K562 (cell line): ENCODE measurements at regions not wholly inside any gene's neighbourhood (a gene's known extent, or its start where the extent isn't known, plus 50 kb on each side); places are given as distances from the start of the nearest gene placed in this dataset.

Experiments used
- ATAC-seq: fragments of 200-7000 bp; cut with Tn5 transposase; 3 replicates; pipeline ENCODE4 v1.9.1; 2020; ENCODE audit warnings: moderate library complexity
- BruUV-seq: library from RNA; stranded (reverse); fragments of 400-500 nt; replicated peaks from 2 replicates; lab custom pipeline; 2021; lab: Mats Ljungman, UMichigan
- CTCF ChIA-PET: fragments of 300-600 bp; formaldehyde crosslinking; extraction: SDS; loops from one replicate; lab custom pipeline; 2021; ENCODE audit warnings: low intra/inter-chr PET ratio; lab: Yijun Ruan, JAX
- POLR2A ChIA-PET: fragments of 300-600, 350-650 bp; sonication (Branson Sonifier 250); formaldehyde crosslinking; extraction: SDS; loops from one replicate; lab custom pipeline; 2021; ENCODE audit warnings: antibody characterized with exemption, inconsistent platforms; lab: Yijun Ruan, JAX
- DNase-seq, 4 experiments: peaks; one replicate each; pipeline versions ENCODE4 v3.0.0 to v3.0.0-alpha.2; 2011 to 2018; ENCODE audit warnings: low spot score in 3 of 4, mixed read lengths in 3 of 4; ENCODE audit errors: extremely low read depth in 1 of 4
- FAIRE-seq: peaks from 2 replicates; lab custom pipeline; 2011; peaks lifted over from hg19 to GRCh38; lab: Jason Lieb, UNC
- H2AFZ ChIP-seq: 2 replicates; pipeline ENCODE4 v1.6.0; 2011; ENCODE audit warnings: low read depth, low read length, control low read depth, inconsistent platforms
- H3K27ac ChIP-seq: fragments of 200-600 bp; 3 replicates; pipeline ENCODE4 v1.8.0; 2011; ENCODE audit warnings: low read depth, mild to moderate bottlenecking, control low read depth, inconsistent platforms, low read length, moderate library complexity, mixed read lengths; ENCODE audit errors: extremely low read depth
- H3K27me3 ChIP-seq, 2 experiments: fragments of 300-600 bp in 1 of 2; 2 replicates in 1 of 2; 3 replicates in 1 of 2; pipeline versions ENCODE4 v1.6.0 to v1.8.0; 2011; ENCODE audit warnings: inconsistent platforms in 2 of 2, low read length in 2 of 2, mild to moderate bottlenecking in 1 of 2, mixed read lengths in 1 of 2, moderate library complexity in 1 of 2; ENCODE audit not compliant: control insufficient read depth in 2 of 2, insufficient read depth in 2 of 2
- H3K36me3 ChIP-seq: fragments of 300-600 bp; 3 replicates; pipeline ENCODE4 v1.8.0; 2011; ENCODE audit warnings: mild to moderate bottlenecking, low read length, inconsistent platforms; ENCODE audit not compliant: control insufficient read depth, insufficient read depth
- H3K4me1 ChIP-seq, 2 experiments: fragments of 200-600 bp in 1 of 2; replicated peaks in 1 of 2; 2 replicates in 1 of 2; 3 replicates in 1 of 2; pipeline versions ENCODE4 v1.5.1 to v1.8.0; 2011; ENCODE audit warnings: inconsistent platforms in 2 of 2, low read length in 2 of 2, mild to moderate bottlenecking in 1 of 2, mixed read lengths in 1 of 2, moderate library complexity in 1 of 2; ENCODE audit not compliant: control insufficient read depth in 2 of 2, insufficient read depth in 2 of 2
- H3K4me2 ChIP-seq: 2 replicates; pipeline ENCODE4 v1.6.1; 2011; ENCODE audit warnings: low read length, control low read depth, inconsistent platforms, mixed read lengths; ENCODE audit not compliant: insufficient read depth
- H3K4me3 ChIP-seq: fragments of 200-600 bp; sonication (generic), shearing (Covaris generic); 2 replicates; pipeline ENCODE4 v1.5.1; 2016; ENCODE audit warnings: control low read depth, inconsistent platforms
- H3K79me2 ChIP-seq: fragments of 200-600 bp; 3 replicates; pipeline ENCODE4 v1.8.0; 2011; ENCODE audit warnings: low read length, inconsistent platforms; ENCODE audit not compliant: control insufficient read depth, insufficient read depth
- H3K9ac ChIP-seq, 2 experiments: 2 replicates each; pipeline versions ENCODE4 v1.6.0 to v1.6.1; 2011; ENCODE audit warnings: low read depth in 2 of 2, low read length in 2 of 2, control low read depth in 1 of 2, inconsistent platforms in 1 of 2, mild to moderate bottlenecking in 1 of 2, mixed read lengths in 1 of 2; ENCODE audit not compliant: insufficient read depth in 1 of 2
- H3K9me1 ChIP-seq: one replicate; pipeline ENCODE4 v1.6.0; 2011; ENCODE audit warnings: inconsistent platforms, mild to moderate bottlenecking, low read length, moderate library complexity; ENCODE audit not compliant: control insufficient read depth, insufficient read depth
- H3K9me3 ChIP-seq: replicated peaks from 2 replicates; pipeline ENCODE4 v1.5.1; 2011; ENCODE audit warnings: low read depth, low read length, inconsistent platforms; ENCODE audit not compliant: control insufficient read depth, insufficient read depth
- H4K20me1 ChIP-seq: replicated peaks from 2 replicates; pipeline ENCODE4 v1.6.1; 2011; ENCODE audit warnings: low read length, inconsistent platforms, mixed read lengths; ENCODE audit not compliant: control insufficient read depth, insufficient read depth
- CTCF ChIP-seq, 3 experiments: IDR thresholded peaks in 2 of 3; conservative IDR thresholded peaks in 1 of 3; 2 replicates each; pipeline ENCODE4 v1.5.1; 2011 to 2012; ENCODE audit warnings: low read length in 3 of 3, mild to moderate bottlenecking in 3 of 3, control low read depth in 2 of 3, improper control_type of control experiment in 1 of 3, inconsistent platforms in 1 of 3, low read depth in 1 of 3, mixed read lengths in 1 of 3, moderate library complexity in 1 of 3; ENCODE audit not compliant: insufficient read depth in 2 of 3
- E2F1 ChIP-seq: sonication (generic); formaldehyde crosslinking; IDR thresholded peaks from 2 replicates; pipeline ENCODE4 v1.8.1; 2023; ENCODE audit warnings: mild to moderate bottlenecking, missing genetic modification reagents, moderate library complexity
- MGA ChIP-seq: fragments of 450-650 bp; IDR thresholded peaks from 2 replicates; pipeline ENCODE4 v1.6.1; 2016; ENCODE audit warnings: mild to moderate bottlenecking, moderate library complexity
- TCF7L2 ChIP-seq: fragments of 150-350 bp; IDR thresholded peaks from 2 replicates; pipeline ENCODE4 v1.6.1; 2016; ENCODE audit warnings: low read depth, mild to moderate bottlenecking, low read length, moderate library complexity
- ZNF239 ChIP-seq: fragments of 250-450 bp; sonication (Bioruptor Pico); IDR thresholded peaks from 2 replicates; pipeline ENCODE4 v1.4.0; 2020; ENCODE audit warnings: mild to moderate bottlenecking
- ZNF644 ChIP-seq: fragments of 200-800 bp; sonication (Bioruptor generic); IDR thresholded peaks from 2 replicates; pipeline ENCODE4 v1.6.1; 2016; ENCODE audit warnings: low read depth, missing genetic modification characterization, missing compliant biosample characterization
- ZNF696 ChIP-seq: fragments of 250-450 bp; sonication (Bioruptor Pico); conservative IDR thresholded peaks from 2 replicates; pipeline ENCODE4 v1.4.0; 2020; ENCODE audit warnings: mild to moderate bottlenecking, moderate library complexity
- WGBS: fragments of 100-300 bp; shearing (Covaris generic); methylation state at CpG from one replicate; pipeline ENCODE4 v1.1.6; 2016; ENCODE audit warnings: low coverage, mixed read lengths; ENCODE audit not compliant: insufficient coverage; ENCODE audit errors: missing lambda C conversion rate; 5-methylcytosine and 5-hydroxymethylcytosine counted together
- in situ Hi-C: fragments of 300-500 bp; cut with MboI; formaldehyde crosslinking; loops from 4 replicates; pipeline ENCODE4 v1.15.0; 2018; ENCODE audit warnings: inconsistent platforms, mixed read lengths
- intact Hi-C: fragments of 100-400 bp; cut with micrococcal nuclease; formaldehyde crosslinking; loops from 2 replicates; pipeline ENCODE4 v1.14.2; 2022

- WGBS = 0% methylated on average over 2 of the region's 2 CpGs
- ChIA-PET CTCF (no interaction called here), POLR2A (no interaction called here)
- Histone ChIP-seq H3K27ac (no peak overlapping the region), H4K20me1 (no peaks in the 10 kb centered on the region), H3K4me1 (no peaks in the 10 kb centered on the region), H3K4me2 (no peak overlapping the region), H3K9me1 (no peaks in the 10 kb centered on the region), H3K9ac (no peak overlapping the region), H3K79me2 (no peaks in the 10 kb centered on the region), H2AFZ (no peak overlapping the region), H3K4me3 (no peak overlapping the region), H3K27me3 (peaks cover 0 to 8% of the 10 kb centered on the region in 2 experiments; a peak in 2 of 5 replicates), H3K36me3 (no peaks in the 10 kb centered on the region)
- BruUV-seq = no TSS peak
- DNase-seq (no peak), ATAC-seq (no peak)
- intact Hi-C loops = no loop called here
- in situ Hi-C loops = no loop called here
- TF ChIP-seq MGA (no peak), TCF7L2 (no peak), CTCF (IDR thresholded peaks at IDR 0.05 in 2 of 3, conservative IDR thresholded peaks at IDR 0.05 in 1 of 3; ENCODE audit: insufficient read depth in 2 of 3, low read depth in 1 of 3, low read length in 3 of 3) (no peak), E2F1 (CRISPR knock-in tag) (no peak), ZNF696 (no peak), ZNF644 (tag) (no peak), ZNF239 (CRISPR knock-in tag) (no peak)
- TF ChIP-seq, all 486 proteins: peak for 0
- FAIRE-seq = no peak
- H3K9me3 ChIP-seq = no peaks in the 10 kb centered on the region
These were observed 157.1 kb downstream of the TSEN15 start for GRCh38 chr1:184208622-184209021.
